Mesenchymal stem cell (in vitro differentiated cells and primary cell): ENCODE measurements at regions not wholly inside any gene's neighbourhood (a gene's known extent, or its start where the extent isn't known, plus 50 kb on each side); places are given as distances from the start of the nearest gene placed in this dataset.
A peak's percentile ranks its signal among the peaks of the same experiment; 100 is the strongest.

ENCODE experiments used
- DNase-seq: peaks from one replicate; pipeline ENCODE4 v3.0.0-alpha.2; 2013
- H2AFZ ChIP-seq: one replicate; pipeline ENCODE4 v1.6.1; 2013; ENCODE audit warnings: low read depth, mild to moderate bottlenecking, control low read depth, inconsistent platforms, low read length, moderate library complexity
- H2AK5ac ChIP-seq: 2 replicates; pipeline ENCODE4 v1.6.1; 2013; ENCODE audit warnings: low read length, moderate library complexity, mild to moderate bottlenecking, inconsistent platforms; ENCODE audit not compliant: severe bottlenecking
- H2BK120ac ChIP-seq: one replicate; pipeline ENCODE4 v1.6.1; 2013; ENCODE audit warnings: low read depth, mild to moderate bottlenecking, inconsistent platforms, low read length, moderate library complexity
- H2BK12ac ChIP-seq, 2 experiments: one replicate each; pipeline ENCODE4 v1.6.1; 2013; ENCODE audit warnings: inconsistent platforms in 2 of 2, low read length in 2 of 2, mild to moderate bottlenecking in 2 of 2, moderate library complexity in 2 of 2, control low read depth in 1 of 2
- H2BK15ac ChIP-seq: one replicate; pipeline ENCODE4 v1.6.1; 2013; ENCODE audit warnings: mild to moderate bottlenecking, low read depth, inconsistent platforms; ENCODE audit not compliant: poor library complexity, severe bottlenecking
- H2BK5ac ChIP-seq: 2 replicates; pipeline ENCODE4 v1.6.1; 2013; ENCODE audit warnings: low read depth, mild to moderate bottlenecking, low read length, control low read depth, inconsistent platforms; ENCODE audit not compliant: poor library complexity, severe bottlenecking
- H3K14ac ChIP-seq, 2 experiments: one replicate each; pipeline ENCODE4 v1.6.1; 2013; ENCODE audit warnings: inconsistent platforms in 2 of 2, low read length in 2 of 2, control low read depth in 1 of 2, mild to moderate bottlenecking in 1 of 2, moderate library complexity in 1 of 2
- H3K18ac ChIP-seq, 2 experiments: one replicate each; pipeline ENCODE4 v1.6.1; 2013; ENCODE audit warnings: inconsistent platforms in 2 of 2, low read length in 2 of 2, control low read depth in 1 of 2, low read depth in 1 of 2, mild to moderate bottlenecking in 1 of 2
- H3K23ac ChIP-seq, 2 experiments: one replicate each; pipeline ENCODE4 v1.6.1; 2013; ENCODE audit warnings: inconsistent platforms in 2 of 2, low read length in 2 of 2, mild to moderate bottlenecking in 2 of 2, moderate library complexity in 2 of 2, control low read depth in 1 of 2
- H3K27ac ChIP-seq: 2 replicates; pipeline ENCODE4 v1.5.1; 2013; ENCODE audit warnings: mild to moderate bottlenecking, moderate library complexity, low read length, control low read depth, inconsistent platforms; ENCODE audit not compliant: poor library complexity, severe bottlenecking
- H3K27me3 ChIP-seq, 2 experiments: 2 replicates each; pipeline versions ENCODE4 v1.6.1 to v1.7.0; 2013; ENCODE audit warnings: low read length in 2 of 2, mild to moderate bottlenecking in 2 of 2, moderate library complexity in 2 of 2, control low read depth in 1 of 2, inconsistent platforms in 1 of 2; ENCODE audit not compliant: control insufficient read depth in 1 of 2, insufficient read depth in 1 of 2
- H3K36me3 ChIP-seq, 2 experiments: 2 replicates each; pipeline versions ENCODE4 v1.6.1 to v1.7.0; 2013; ENCODE audit warnings: low read length in 2 of 2, control low read depth in 1 of 2, inconsistent platforms in 1 of 2, low read depth in 1 of 2, mild to moderate bottlenecking in 1 of 2; ENCODE audit not compliant: insufficient read depth in 2 of 2, control insufficient read depth in 1 of 2
- H3K4ac ChIP-seq, 2 experiments: one replicate each; pipeline ENCODE4 v1.6.1; 2013; ENCODE audit warnings: inconsistent platforms in 2 of 2, low read length in 2 of 2, mild to moderate bottlenecking in 2 of 2, moderate library complexity in 2 of 2, control low read depth in 1 of 2, low read depth in 1 of 2
- H3K4me1 ChIP-seq: 2 replicates; pipeline ENCODE4 v1.6.1; 2013; ENCODE audit warnings: low read depth, low read length, control low read depth; ENCODE audit not compliant: control insufficient read depth, insufficient read depth
- H3K4me2 ChIP-seq: 2 replicates; pipeline ENCODE4 v1.6.1; 2013; ENCODE audit warnings: low read length, mild to moderate bottlenecking, inconsistent platforms; ENCODE audit not compliant: poor library complexity, severe bottlenecking
- H3K4me3 ChIP-seq, 2 experiments: 2 replicates each; pipeline versions ENCODE4 v1.5.1 to v1.7.0; 2013; ENCODE audit warnings: low read length in 2 of 2, mild to moderate bottlenecking in 2 of 2, control low read depth in 1 of 2, low read depth in 1 of 2; ENCODE audit not compliant: insufficient read depth in 1 of 2
- H3K79me1 ChIP-seq: replicated peaks from 2 replicates; pipeline ENCODE4 v1.6.1; 2013; ENCODE audit warnings: mild to moderate bottlenecking, control low read depth, low read length, inconsistent platforms; ENCODE audit not compliant: poor library complexity, severe bottlenecking
- H3K9ac ChIP-seq: 2 replicates; pipeline ENCODE4 v1.7.0; 2013; ENCODE audit warnings: mild to moderate bottlenecking, low read length, moderate library complexity
- H3K9me3 ChIP-seq: 2 replicates; pipeline ENCODE4 v1.7.0; 2013; ENCODE audit warnings: mild to moderate bottlenecking, low read length; ENCODE audit not compliant: control insufficient read depth
- H4K8ac ChIP-seq: one replicate; pipeline ENCODE4 v1.6.1; 2013; ENCODE audit warnings: inconsistent platforms, mild to moderate bottlenecking, low read length, moderate library complexity
- H4K91ac ChIP-seq: one replicate; pipeline ENCODE4 v1.6.1; 2013; ENCODE audit warnings: mild to moderate bottlenecking, low read length, inconsistent platforms
- WGBS: methylation state at CpG from one replicate; pipeline ENCODE4 v1.1.7; 2013; ENCODE audit warnings: mixed read lengths; 5-methylcytosine and 5-hydroxymethylcytosine counted together

DNA sequence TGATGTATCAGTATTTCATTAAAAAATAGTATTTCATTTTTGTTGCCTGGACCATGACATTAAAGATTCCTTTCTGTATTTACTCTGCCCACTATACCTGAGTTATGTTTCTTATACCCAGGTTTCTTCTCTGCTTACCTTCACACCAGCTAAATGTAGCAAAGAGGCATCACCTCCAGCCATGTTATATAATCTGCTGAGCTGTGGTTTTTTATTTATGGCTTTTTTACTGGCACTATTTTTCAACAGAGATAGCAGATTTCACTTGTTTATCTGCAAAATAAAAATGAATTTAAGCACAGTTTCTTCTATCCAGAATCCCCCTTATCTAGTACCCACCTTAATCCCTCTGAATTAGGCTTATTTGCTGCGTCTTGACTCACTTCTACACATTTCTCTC, 979.0 kb upstream of the MAN1A1 start:
- WGBS, result no CpG with 5 or more reads among the region's 1 CpG
- no peak overlapping the region for H2BK12ac ChIP-seq
- H3K4me1 ChIP-seq, result no peaks in the 10 kb centered on the region
- H2BK5ac ChIP-seq, result no peak overlapping the region
- no peak overlapping the region for H3K4ac ChIP-seq
- no peaks in the 10 kb centered on the region for H3K27me3 ChIP-seq
- H2BK15ac ChIP-seq, result no peak overlapping the region
- no peaks in the 10 kb centered on the region for H3K36me3 ChIP-seq
- H3K4me2 ChIP-seq, result no peak overlapping the region
- no peak overlapping the region for H2AFZ ChIP-seq
- no peak overlapping the region for H3K9ac ChIP-seq
- H3K23ac ChIP-seq, result no peak overlapping the region
- no peak overlapping the region for H2AK5ac ChIP-seq
- H3K9me3 ChIP-seq, result no peaks in the 10 kb centered on the region
- H4K8ac ChIP-seq, result no peak overlapping the region
- H2BK120ac ChIP-seq, result no peak overlapping the region
- H4K91ac ChIP-seq, result no peak overlapping the region
- no peak overlapping the region for H3K4me3 ChIP-seq
- H3K14ac ChIP-seq, result no peak overlapping the region
- no peak for DNase-seq
- no peaks in the 10 kb centered on the region for H3K79me1 ChIP-seq
- no peak overlapping the region for H3K27ac ChIP-seq
- H3K18ac ChIP-seq, result no peak overlapping the region

DNA sequence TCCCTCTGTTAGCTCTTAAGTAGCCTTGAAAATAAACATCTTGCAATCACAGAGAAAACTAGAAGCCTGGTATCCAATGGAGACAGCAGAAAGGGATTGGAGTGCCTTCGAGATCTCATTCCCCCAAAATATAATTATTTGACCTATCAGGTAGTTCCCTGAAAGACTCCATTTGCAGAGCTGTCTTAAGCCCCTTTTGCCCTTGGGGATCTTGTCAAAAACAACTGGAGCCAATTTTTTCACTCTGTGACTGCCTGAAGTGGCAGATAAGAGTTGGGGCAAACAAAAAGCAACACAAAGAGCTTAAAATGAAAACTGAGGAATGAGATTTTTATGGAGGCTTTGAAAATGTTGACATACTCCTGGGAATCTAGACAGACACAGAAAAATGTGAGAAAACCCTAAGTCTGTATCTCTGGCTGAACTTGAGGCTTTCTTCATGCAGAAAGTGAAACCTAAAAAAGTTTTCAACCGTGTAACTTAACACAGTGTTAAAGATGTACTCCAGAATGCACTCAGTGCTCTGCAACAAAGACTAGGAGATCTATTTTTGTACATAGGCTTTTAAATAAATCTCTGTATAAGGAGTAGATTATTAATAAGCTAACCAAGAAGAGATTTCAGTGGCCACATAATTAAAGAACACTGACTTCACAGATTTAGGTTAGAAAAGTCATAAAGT, 971.1 kb upstream of the MAN1A1 start:
- H2AK5ac ChIP-seq, result no peak overlapping the region
- no peak overlapping the region for H3K18ac ChIP-seq
- no peaks in the 10 kb centered on the region for H3K79me1 ChIP-seq
- H3K4me2 ChIP-seq, result no peak overlapping the region
- H3K4ac ChIP-seq, result no peak overlapping the region
- H4K8ac ChIP-seq, result no peak overlapping the region
- H2BK120ac ChIP-seq, result no peak overlapping the region
- peak; percentile 24 for DNase-seq
- H2AFZ ChIP-seq, result no peak overlapping the region
- no peaks in the 10 kb centered on the region for H3K4me1 ChIP-seq
- no peak overlapping the region for H3K23ac ChIP-seq
- no peaks in the 10 kb centered on the region for H3K9me3 ChIP-seq
- no peaks in the 10 kb centered on the region for H3K36me3 ChIP-seq
- no peak overlapping the region for H2BK5ac ChIP-seq
- H2BK12ac ChIP-seq, result no peak overlapping the region
- no peak overlapping the region for H3K14ac ChIP-seq
- H3K9ac ChIP-seq, result no peak overlapping the region
- peak overlapping the region; percentile 23 for H2BK15ac ChIP-seq
- 64% methylated on average over 2 of the region's 2 CpGs for WGBS
- H3K27me3 ChIP-seq, result no peaks in the 10 kb centered on the region
- H4K91ac ChIP-seq, result no peak overlapping the region
- H3K27ac ChIP-seq, result no peak overlapping the region
- no peak overlapping the region for H3K4me3 ChIP-seq

DNA sequence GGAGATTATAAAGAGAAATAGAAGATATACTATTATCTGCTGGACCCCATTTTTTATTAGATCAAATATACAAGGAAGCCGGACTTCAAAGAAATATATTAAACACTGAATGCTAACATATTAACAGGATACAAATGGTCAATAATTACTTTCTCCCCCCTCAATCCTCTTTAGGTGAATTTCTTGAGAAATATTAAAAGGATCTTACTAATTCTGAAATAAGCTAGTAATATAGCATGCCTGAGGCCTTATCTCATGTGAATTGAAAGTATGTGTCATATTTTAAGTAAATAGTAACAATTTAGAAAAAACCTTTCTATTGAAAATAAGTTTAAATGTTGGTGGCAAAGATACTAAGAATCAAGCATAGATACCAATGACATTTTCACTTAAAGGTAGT, 954.7 kb upstream of the MAN1A1 start:
- Histone ChIP-seq H3K4me2 (no peak overlapping the region), H2BK120ac (no peak overlapping the region), H2AFZ (no peak overlapping the region), H3K27me3 (no peaks in the 10 kb centered on the region), H3K27ac (no peak overlapping the region), H3K23ac (no peak overlapping the region), H3K79me1 (no peaks in the 10 kb centered on the region), H2AK5ac (no peak overlapping the region), H3K9ac (no peak overlapping the region), H3K9me3 (no peaks in the 10 kb centered on the region), H2BK12ac (no peak overlapping the region), H3K4me1 (no peaks in the 10 kb centered on the region), H4K8ac (no peak overlapping the region), H2BK15ac (no peak overlapping the region), H3K4ac (no peak overlapping the region), H3K36me3 (no peaks in the 10 kb centered on the region), H2BK5ac (no peak overlapping the region), H4K91ac (no peak overlapping the region), H3K18ac (no peak overlapping the region), H3K14ac (no peak overlapping the region), H3K4me3 (no peak overlapping the region)
- WGBS, result no CpG with 5 or more reads among the region's 1 CpG
- no peak for DNase-seq

DNA sequence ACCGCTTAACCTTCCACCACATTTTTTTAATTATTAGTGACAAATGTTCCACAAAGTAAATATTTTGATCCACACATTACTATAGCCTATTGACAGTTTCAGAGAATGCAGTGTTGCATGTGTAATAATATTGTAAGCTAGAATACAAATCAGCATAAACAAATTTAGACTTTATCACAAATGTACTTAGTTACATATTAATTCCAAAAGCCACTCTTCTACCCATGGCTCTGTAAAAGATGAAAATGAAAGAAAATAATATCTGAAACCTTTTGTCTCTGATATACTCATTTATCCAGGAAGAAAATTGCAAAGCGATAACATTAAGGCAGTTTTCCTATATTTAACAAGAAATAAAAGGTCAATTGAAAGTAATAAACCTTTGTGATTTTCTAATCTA, 954.0 kb upstream of the MAN1A1 start:
- Histone ChIP-seq H2AK5ac (no peak overlapping the region), H3K27ac (no peak overlapping the region), H3K36me3 (no peaks in the 10 kb centered on the region), H3K4me2 (no peak overlapping the region), H3K4ac (no peak overlapping the region), H3K4me1 (no peaks in the 10 kb centered on the region), H3K18ac (no peak overlapping the region), H2BK5ac (no peak overlapping the region), H3K79me1 (no peaks in the 10 kb centered on the region), H4K91ac (no peak overlapping the region), H2BK15ac (no peak overlapping the region), H3K9me3 (no peaks in the 10 kb centered on the region), H3K4me3 (no peak overlapping the region), H3K27me3 (no peaks in the 10 kb centered on the region), H4K8ac (no peak overlapping the region), H2AFZ (no peak overlapping the region), H2BK12ac (no peak overlapping the region), H3K9ac (no peak overlapping the region), H2BK120ac (no peak overlapping the region), H3K14ac (no peak overlapping the region), H3K23ac (no peak overlapping the region)
- DNase-seq, result no peak
- no CpG with 5 or more reads among the region's 2 CpGs for WGBS
